WTC11 (cell line): ENCODE measurements at regions not wholly inside any gene's neighbourhood (a gene's known extent, or its start where the extent isn't known, plus 50 kb on each side); places are given as distances from the start of the nearest gene placed in this dataset.

Experiments used
- ATAC-seq: fragments of 200-7000 bp; cut with Tn5 transposase; 2 replicates; pipeline ENCODE4 v1.10.0; 2021; ENCODE audit warnings: mild to moderate bottlenecking, moderate library complexity
- CTCF ChIA-PET: fragments of 300-600 bp; sonication (Branson Sonifier 250); formaldehyde crosslinking; loops from one replicate; lab custom pipeline; 2021; ENCODE audit warnings: antibody characterized with exemption; lab: Charles Lee
- POLR2A ChIA-PET: fragments of 350-600 bp; sonication (Branson Sonifier 250); formaldehyde crosslinking; loops from one replicate; lab custom pipeline; 2021; ENCODE audit warnings: antibody characterized with exemption; lab: Charles Lee
- DNase-seq: peaks from one replicate; pipeline ENCODE4 v3.0.0; 2021; ENCODE audit warnings: low spot score
- H3K27ac Mint-ChIP-seq: 2 replicates; pipeline ENCODE4 v1.8.0; 2021; ENCODE audit warnings: mixed read lengths
- H3K27me3 Mint-ChIP-seq: 2 replicates; pipeline ENCODE4 v1.8.0; 2021; ENCODE audit warnings: low read depth, mild to moderate bottlenecking, moderate library complexity, mixed read lengths
- H3K36me3 Mint-ChIP-seq: 2 replicates; pipeline ENCODE4 v1.8.0; 2021; ENCODE audit warnings: mixed read lengths
- H3K4me1 Mint-ChIP-seq: 2 replicates; pipeline ENCODE4 v1.8.0; 2022; ENCODE audit warnings: mixed read lengths
- H3K4me3 Mint-ChIP-seq: 2 replicates; pipeline ENCODE4 v1.8.0; 2021; ENCODE audit warnings: mild to moderate bottlenecking, moderate library complexity, mixed read lengths
- H3K9me3 Mint-ChIP-seq: 2 replicates; pipeline ENCODE4 v1.8.0; 2021; ENCODE audit warnings: mixed read lengths
- ATF1 ChIP-seq: sonication (generic); formaldehyde crosslinking; IDR thresholded peaks from 2 replicates; pipeline ENCODE4 v1.8.1; 2023; ENCODE audit warnings: mild to moderate bottlenecking, moderate library complexity, missing genetic modification reagents
- CREB1 ChIP-seq: sonication (generic); formaldehyde crosslinking; IDR thresholded peaks from 2 replicates; pipeline ENCODE4 v1.8.0; 2023; ENCODE audit warnings: mild to moderate bottlenecking, missing genetic modification reagents
- FOXK1 ChIP-seq: sonication (generic); formaldehyde crosslinking; IDR thresholded peaks from 2 replicates; pipeline ENCODE4 v1.8.0; 2022; ENCODE audit warnings: mild to moderate bottlenecking, moderate library complexity, missing genetic modification reagents
- NR3C1 ChIP-seq: sonication (generic); formaldehyde crosslinking; conservative IDR thresholded peaks from 2 replicates; pipeline ENCODE4 v1.8.1; 2023; ENCODE audit warnings: low read depth, mild to moderate bottlenecking, missing genetic modification reagents
- RELA ChIP-seq: sonication (generic); formaldehyde crosslinking; IDR thresholded peaks from 2 replicates; pipeline ENCODE4 v1.8.1; 2022; ENCODE audit warnings: missing genetic modification reagents, mild to moderate bottlenecking, borderline replicate concordance
- TEAD1 ChIP-seq: sonication (generic); formaldehyde crosslinking; IDR thresholded peaks from 2 replicates; pipeline ENCODE4 v1.8.0; 2022; ENCODE audit warnings: mild to moderate bottlenecking, missing genetic modification reagents
- ZBTB21 ChIP-seq: sonication (generic); formaldehyde crosslinking; IDR thresholded peaks from 2 replicates; pipeline ENCODE4 v1.8.1; 2023; ENCODE audit warnings: mild to moderate bottlenecking, missing genetic modification reagents, borderline replicate concordance
- ZNF317 ChIP-seq: sonication (generic); formaldehyde crosslinking; IDR thresholded peaks from 2 replicates; pipeline ENCODE4 v1.8.1; 2023; ENCODE audit warnings: low read depth, mild to moderate bottlenecking, moderate library complexity, missing genetic modification reagents, borderline replicate concordance
- ZNF416 ChIP-seq: fragments of 250-450 bp; sonication (Bioruptor Pico); IDR thresholded peaks from 2 replicates; pipeline ENCODE4 v1.9.0; 2021; ENCODE audit warnings: mild to moderate bottlenecking, inconsistent platforms
- TF ChIP-seq, protein P1 (sequence below): sonication (generic); formaldehyde crosslinking; IDR thresholded peaks from 2 replicates; pipeline ENCODE4 v1.8.0; 2022; ENCODE audit warnings: mild to moderate bottlenecking, missing genetic modification reagents
- TF ChIP-seq, protein P2 (sequence below): sonication (generic); formaldehyde crosslinking; IDR thresholded peaks from 2 replicates; pipeline ENCODE4 v1.8.1; 2023; ENCODE audit warnings: mild to moderate bottlenecking, missing genetic modification reagents
- TF ChIP-seq, protein P3 (sequence below): sonication (generic); formaldehyde crosslinking; IDR thresholded peaks from 2 replicates; pipeline ENCODE4 v1.8.1; 2023; ENCODE audit warnings: mild to moderate bottlenecking, missing genetic modification reagents, moderate library complexity
- TF ChIP-seq, protein P4 (sequence below): sonication (generic); formaldehyde crosslinking; IDR thresholded peaks from 2 replicates; pipeline ENCODE4 v1.8.1; 2022; ENCODE audit warnings: missing genetic modification reagents, borderline replicate concordance
- TF ChIP-seq, protein P5 (sequence below): fragments of 250-450 bp; sonication (Bioruptor Pico); IDR thresholded peaks from 2 replicates; pipeline ENCODE4 v1.9.0; 2021; ENCODE audit warnings: mild to moderate bottlenecking
- TF ChIP-seq, protein P6 (sequence below): sonication (generic); formaldehyde crosslinking; IDR thresholded peaks from 2 replicates; pipeline ENCODE4 v1.8.0; 2023; ENCODE audit warnings: missing genetic modification reagents
- TF ChIP-seq, protein P7 (sequence below): sonication (generic); formaldehyde crosslinking; conservative IDR thresholded peaks from 2 replicates; pipeline ENCODE4 v1.8.1; 2022; ENCODE audit warnings: mild to moderate bottlenecking, missing genetic modification reagents
- TF ChIP-seq, protein P8 (sequence below): fragments of 200-600 bp; IDR thresholded peaks from 2 replicates; pipeline ENCODE4 v1.8.0; 2022; ENCODE audit warnings: antibody characterized with exemption

DNA sequence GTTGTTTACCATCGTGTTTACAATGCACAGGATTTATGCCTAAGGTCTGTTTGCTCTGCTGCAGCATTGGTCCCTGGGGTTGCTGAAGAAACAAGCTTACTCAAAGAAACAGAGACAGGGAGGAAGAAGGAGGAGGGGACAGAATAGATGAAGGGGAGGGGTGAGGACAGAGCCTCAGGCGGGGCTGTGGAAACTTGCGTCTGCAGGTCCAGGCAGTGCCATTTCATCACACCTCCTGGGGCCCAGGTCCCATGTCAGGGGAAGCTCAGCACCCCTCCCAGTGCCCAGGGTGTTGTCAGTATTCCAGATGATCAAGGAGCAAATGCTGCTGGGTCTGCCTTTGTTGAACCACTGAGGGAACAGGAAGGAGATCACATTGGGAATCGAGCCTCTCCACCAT lies 1406.8 kb downstream of the TBC1D22A start (continued):
- TF ChIP-seq, protein P1, sequence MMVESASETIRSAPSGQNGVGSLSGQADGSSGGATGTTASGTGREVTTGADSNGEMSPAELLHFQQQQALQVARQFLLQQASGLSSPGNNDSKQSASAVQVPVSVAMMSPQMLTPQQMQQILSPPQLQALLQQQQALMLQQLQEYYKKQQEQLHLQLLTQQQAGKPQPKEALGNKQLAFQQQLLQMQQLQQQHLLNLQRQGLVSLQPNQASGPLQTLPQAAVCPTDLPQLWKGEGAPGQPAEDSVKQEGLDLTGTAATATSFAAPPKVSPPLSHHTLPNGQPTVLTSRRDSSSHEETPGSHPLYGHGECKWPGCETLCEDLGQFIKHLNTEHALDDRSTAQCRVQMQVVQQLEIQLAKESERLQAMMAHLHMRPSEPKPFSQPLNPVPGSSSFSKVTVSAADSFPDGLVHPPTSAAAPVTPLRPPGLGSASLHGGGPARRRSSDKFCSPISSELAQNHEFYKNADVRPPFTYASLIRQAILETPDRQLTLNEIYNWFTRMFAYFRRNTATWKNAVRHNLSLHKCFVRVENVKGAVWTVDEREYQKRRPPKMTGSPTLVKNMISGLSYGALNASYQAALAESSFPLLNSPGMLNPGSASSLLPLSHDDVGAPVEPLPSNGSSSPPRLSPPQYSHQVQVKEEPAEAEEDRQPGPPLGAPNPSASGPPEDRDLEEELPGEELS (CRISPR knock-in tag): no peak
- no peak for TF ChIP-seq ZNF416 (CRISPR knock-in tag)
- no peak for TF ChIP-seq TEAD1
- TF ChIP-seq FOXK1: no peak
- TF ChIP-seq, protein P2, sequence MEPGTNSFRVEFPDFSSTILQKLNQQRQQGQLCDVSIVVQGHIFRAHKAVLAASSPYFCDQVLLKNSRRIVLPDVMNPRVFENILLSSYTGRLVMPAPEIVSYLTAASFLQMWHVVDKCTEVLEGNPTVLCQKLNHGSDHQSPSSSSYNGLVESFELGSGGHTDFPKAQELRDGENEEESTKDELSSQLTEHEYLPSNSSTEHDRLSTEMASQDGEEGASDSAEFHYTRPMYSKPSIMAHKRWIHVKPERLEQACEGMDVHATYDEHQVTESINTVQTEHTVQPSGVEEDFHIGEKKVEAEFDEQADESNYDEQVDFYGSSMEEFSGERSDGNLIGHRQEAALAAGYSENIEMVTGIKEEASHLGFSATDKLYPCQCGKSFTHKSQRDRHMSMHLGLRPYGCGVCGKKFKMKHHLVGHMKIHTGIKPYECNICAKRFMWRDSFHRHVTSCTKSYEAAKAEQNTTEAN (CRISPR knock-in tag): no peak
- TF ChIP-seq, protein P3, sequence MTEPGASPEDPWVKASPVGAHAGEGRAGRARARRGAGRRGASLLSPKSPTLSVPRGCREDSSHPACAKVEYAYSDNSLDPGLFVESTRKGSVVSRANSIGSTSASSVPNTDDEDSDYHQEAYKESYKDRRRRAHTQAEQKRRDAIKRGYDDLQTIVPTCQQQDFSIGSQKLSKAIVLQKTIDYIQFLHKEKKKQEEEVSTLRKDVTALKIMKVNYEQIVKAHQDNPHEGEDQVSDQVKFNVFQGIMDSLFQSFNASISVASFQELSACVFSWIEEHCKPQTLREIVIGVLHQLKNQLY (CRISPR knock-in tag): no peak
- TF ChIP-seq CREB1 (CRISPR knock-in tag): no peak
- TF ChIP-seq, protein P4, sequence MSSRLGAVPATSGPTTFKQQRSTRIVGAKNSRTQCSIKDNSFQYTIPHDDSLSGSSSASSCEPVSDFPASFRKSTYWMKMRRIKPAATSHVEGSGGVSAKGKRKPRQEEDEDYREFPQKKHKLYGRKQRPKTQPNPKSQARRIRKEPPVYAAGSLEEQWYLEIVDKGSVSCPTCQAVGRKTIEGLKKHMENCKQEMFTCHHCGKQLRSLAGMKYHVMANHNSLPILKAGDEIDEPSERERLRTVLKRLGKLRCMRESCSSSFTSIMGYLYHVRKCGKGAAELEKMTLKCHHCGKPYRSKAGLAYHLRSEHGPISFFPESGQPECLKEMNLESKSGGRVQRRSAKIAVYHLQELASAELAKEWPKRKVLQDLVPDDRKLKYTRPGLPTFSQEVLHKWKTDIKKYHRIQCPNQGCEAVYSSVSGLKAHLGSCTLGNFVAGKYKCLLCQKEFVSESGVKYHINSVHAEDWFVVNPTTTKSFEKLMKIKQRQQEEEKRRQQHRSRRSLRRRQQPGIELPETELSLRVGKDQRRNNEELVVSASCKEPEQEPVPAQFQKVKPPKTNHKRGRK (CRISPR knock-in tag): no peak
- TF ChIP-seq, protein P5, sequence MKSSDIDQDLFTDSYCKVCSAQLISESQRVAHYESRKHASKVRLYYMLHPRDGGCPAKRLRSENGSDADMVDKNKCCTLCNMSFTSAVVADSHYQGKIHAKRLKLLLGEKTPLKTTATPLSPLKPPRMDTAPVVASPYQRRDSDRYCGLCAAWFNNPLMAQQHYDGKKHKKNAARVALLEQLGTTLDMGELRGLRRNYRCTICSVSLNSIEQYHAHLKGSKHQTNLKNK: no peak
- TF ChIP-seq, protein P6, sequence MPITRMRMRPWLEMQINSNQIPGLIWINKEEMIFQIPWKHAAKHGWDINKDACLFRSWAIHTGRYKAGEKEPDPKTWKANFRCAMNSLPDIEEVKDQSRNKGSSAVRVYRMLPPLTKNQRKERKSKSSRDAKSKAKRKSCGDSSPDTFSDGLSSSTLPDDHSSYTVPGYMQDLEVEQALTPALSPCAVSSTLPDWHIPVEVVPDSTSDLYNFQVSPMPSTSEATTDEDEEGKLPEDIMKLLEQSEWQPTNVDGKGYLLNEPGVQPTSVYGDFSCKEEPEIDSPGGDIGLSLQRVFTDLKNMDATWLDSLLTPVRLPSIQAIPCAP (CRISPR knock-in tag): no peak
- no peak for TF ChIP-seq NR3C1 (CRISPR knock-in tag)
- TF ChIP-seq, protein P7, sequence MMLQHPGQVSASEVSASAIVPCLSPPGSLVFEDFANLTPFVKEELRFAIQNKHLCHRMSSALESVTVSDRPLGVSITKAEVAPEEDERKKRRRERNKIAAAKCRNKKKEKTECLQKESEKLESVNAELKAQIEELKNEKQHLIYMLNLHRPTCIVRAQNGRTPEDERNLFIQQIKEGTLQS (CRISPR knock-in tag): no peak
- TF ChIP-seq ZBTB21 (CRISPR knock-in tag): no peak
- TF ChIP-seq, all 79 proteins: peak for 0

DNA sequence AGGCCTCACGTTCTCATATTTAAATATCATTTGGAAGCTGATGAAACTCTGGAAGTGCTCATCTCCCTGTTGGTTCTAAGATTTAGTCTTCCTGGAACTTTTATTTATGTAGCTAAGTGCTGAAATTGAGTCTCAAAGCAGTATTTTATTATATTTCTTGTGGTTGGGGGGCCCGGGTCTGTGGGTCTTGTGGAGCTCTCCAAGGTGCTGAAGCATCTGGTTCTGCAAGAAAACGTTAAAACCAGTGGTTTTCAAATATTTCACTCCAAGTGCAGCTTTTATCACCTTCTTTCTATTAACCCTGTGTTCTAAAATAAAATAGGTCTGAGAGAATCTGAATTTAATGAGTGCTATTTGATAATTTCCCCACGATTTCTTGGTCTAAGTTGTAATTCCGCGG lies 1404.8 kb downstream of the TBC1D22A start:
- Mint-ChIP-seq H3K4me1 (peaks cover 5% of the 10 kb centered on the region), H3K36me3 (no peaks in the 10 kb centered on the region), H3K27me3 (no peaks in the 10 kb centered on the region; the same call in 1 of the 2 replicates), H3K4me3 (no peak overlapping the region), H3K27ac (no peak overlapping the region), H3K9me3 (no peaks in the 10 kb centered on the region)
- ATAC-seq (no peak), DNase-seq (no peak)
- no peak for TF ChIP-seq NR3C1 (CRISPR knock-in tag)
- no peak for TF ChIP-seq RELA
- TF ChIP-seq, protein P8, sequence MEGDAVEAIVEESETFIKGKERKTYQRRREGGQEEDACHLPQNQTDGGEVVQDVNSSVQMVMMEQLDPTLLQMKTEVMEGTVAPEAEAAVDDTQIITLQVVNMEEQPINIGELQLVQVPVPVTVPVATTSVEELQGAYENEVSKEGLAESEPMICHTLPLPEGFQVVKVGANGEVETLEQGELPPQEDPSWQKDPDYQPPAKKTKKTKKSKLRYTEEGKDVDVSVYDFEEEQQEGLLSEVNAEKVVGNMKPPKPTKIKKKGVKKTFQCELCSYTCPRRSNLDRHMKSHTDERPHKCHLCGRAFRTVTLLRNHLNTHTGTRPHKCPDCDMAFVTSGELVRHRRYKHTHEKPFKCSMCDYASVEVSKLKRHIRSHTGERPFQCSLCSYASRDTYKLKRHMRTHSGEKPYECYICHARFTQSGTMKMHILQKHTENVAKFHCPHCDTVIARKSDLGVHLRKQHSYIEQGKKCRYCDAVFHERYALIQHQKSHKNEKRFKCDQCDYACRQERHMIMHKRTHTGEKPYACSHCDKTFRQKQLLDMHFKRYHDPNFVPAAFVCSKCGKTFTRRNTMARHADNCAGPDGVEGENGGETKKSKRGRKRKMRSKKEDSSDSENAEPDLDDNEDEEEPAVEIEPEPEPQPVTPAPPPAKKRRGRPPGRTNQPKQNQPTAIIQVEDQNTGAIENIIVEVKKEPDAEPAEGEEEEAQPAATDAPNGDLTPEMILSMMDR: no peak
- TF ChIP-seq ZNF317 (CRISPR knock-in tag): no peak
- TF ChIP-seq ATF1: no peak
- CTCF ChIA-PET: no interaction called here
- POLR2A ChIA-PET: no interaction called here
